ENCODE measurements at regions not wholly inside any gene's neighbourhood (a gene's known extent, or its start where the extent isn't known, plus 50 kb on each side); places are given as distances from the start of the nearest gene placed in this dataset.

DNA sequence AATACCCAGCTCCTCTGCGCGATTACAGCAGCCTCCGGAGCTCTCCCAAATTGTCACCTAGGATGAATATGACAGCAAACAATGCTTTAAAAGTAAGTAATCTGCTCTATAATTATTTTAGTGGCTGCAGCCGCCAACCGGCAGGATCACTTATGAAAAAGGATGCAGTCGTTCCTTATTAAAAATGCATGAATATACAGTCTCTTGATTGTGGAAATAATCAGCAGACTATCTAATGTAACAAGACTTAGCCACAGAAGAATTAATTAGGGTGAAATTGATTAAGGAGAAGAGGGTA is 50.6 kb upstream of the CALM2 start:
- no peak for TF ChIP-seq ZBTB7A (IDR thresholded peaks at IDR 0.05; ENCODE audit: low read depth)
- no peak for TF ChIP-seq TCF12 (IDR thresholded peaks at IDR 0.05; ENCODE audit: low read depth)
- TF ChIP-seq, protein P1, sequence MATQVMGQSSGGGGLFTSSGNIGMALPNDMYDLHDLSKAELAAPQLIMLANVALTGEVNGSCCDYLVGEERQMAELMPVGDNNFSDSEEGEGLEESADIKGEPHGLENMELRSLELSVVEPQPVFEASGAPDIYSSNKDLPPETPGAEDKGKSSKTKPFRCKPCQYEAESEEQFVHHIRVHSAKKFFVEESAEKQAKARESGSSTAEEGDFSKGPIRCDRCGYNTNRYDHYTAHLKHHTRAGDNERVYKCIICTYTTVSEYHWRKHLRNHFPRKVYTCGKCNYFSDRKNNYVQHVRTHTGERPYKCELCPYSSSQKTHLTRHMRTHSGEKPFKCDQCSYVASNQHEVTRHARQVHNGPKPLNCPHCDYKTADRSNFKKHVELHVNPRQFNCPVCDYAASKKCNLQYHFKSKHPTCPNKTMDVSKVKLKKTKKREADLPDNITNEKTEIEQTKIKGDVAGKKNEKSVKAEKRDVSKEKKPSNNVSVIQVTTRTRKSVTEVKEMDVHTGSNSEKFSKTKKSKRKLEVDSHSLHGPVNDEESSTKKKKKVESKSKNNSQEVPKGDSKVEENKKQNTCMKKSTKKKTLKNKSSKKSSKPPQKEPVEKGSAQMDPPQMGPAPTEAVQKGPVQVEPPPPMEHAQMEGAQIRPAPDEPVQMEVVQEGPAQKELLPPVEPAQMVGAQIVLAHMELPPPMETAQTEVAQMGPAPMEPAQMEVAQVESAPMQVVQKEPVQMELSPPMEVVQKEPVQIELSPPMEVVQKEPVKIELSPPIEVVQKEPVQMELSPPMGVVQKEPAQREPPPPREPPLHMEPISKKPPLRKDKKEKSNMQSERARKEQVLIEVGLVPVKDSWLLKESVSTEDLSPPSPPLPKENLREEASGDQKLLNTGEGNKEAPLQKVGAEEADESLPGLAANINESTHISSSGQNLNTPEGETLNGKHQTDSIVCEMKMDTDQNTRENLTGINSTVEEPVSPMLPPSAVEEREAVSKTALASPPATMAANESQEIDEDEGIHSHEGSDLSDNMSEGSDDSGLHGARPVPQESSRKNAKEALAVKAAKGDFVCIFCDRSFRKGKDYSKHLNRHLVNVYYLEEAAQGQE (IDR thresholded peaks at IDR 0.05; ENCODE audit: low read depth) = no peak
- no peak for TF ChIP-seq TEAD4 (IDR thresholded peaks at IDR 0.05)
- no peak for TF ChIP-seq FOXM1 (IDR thresholded peaks at IDR 0.05; ENCODE audit: borderline replicate concordance, low read depth)
- TF ChIP-seq, protein P2, sequence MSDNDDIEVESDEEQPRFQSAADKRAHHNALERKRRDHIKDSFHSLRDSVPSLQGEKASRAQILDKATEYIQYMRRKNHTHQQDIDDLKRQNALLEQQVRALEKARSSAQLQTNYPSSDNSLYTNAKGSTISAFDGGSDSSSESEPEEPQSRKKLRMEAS (IDR thresholded peaks at IDR 0.05) = no peak
- no peak for TF ChIP-seq TAF1 (IDR thresholded peaks at IDR 0.05; ENCODE audit: low read depth)
- no peak for TF ChIP-seq EP300 (IDR thresholded peaks at IDR 0.05; ENCODE audit: borderline replicate concordance)
- no peak for TF ChIP-seq RAD21 (IDR thresholded peaks at IDR 0.05; ENCODE audit: low read depth)
- no peak for TF ChIP-seq YY1 (IDR thresholded peaks at IDR 0.05; ENCODE audit: low read depth)
- TF ChIP-seq CEBPB (IDR thresholded peaks at IDR 0.05) = no peak
- no peak for TF ChIP-seq NFIC (IDR thresholded peaks at IDR 0.05)
- no peak for TF ChIP-seq EGR1 (IDR thresholded peaks at IDR 0.05)
- TF ChIP-seq, protein P3, sequence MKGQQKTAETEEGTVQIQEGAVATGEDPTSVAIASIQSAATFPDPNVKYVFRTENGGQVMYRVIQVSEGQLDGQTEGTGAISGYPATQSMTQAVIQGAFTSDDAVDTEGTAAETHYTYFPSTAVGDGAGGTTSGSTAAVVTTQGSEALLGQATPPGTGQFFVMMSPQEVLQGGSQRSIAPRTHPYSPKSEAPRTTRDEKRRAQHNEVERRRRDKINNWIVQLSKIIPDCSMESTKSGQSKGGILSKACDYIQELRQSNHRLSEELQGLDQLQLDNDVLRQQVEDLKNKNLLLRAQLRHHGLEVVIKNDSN (IDR thresholded peaks at IDR 0.05) = no peak
- no peak for TF ChIP-seq CREB1 (IDR thresholded peaks at IDR 0.05; ENCODE audit: low read depth)

DNA sequence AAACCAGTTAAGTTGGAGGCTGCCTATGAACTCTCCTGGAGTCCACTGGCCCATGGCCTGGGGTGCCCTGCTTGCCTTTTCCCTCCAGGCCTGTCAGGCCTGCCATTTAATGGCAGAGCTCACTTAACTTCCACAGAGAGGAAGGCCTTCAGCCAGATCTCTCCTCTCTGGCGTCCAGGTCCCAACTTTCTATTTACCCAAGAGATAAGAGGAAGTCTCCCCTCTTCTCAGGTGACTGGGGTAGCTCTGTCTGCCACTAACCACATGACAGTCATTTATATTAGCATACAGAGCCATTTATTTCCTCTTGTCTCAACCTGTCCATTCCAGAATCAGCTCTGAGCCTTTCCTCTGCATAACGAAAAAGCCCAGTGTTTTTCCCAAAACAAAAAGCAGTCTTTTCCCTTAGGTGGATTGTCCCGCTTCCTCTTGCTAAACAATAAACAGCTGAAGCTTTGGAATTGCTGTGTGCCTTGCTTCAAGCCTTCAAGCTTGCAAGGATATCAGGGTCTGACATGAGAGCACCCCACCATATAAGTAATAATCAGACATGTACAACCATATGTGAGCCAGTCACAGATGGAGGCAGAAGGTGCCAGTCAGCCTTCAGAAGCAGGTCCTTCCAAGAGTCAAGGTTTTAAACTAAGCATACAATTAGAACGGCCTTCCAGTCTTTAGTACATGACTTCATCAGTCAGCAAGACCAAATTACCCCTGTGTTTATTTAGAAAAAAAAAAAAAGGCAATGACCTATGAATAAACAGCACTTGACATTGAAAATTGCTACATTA is 50.0 kb upstream of the CALM2 start:
- TF ChIP-seq ZBTB7A (IDR thresholded peaks at IDR 0.05; ENCODE audit: low read depth) (no peak), EGR1 (IDR thresholded peaks at IDR 0.05) (no peak), YY1 (IDR thresholded peaks at IDR 0.05; ENCODE audit: low read depth) (no peak), TEAD4 (IDR thresholded peaks at IDR 0.05) (no peak), TAF1 (IDR thresholded peaks at IDR 0.05; ENCODE audit: low read depth) (no peak), FOXM1 (IDR thresholded peaks at IDR 0.05; ENCODE audit: borderline replicate concordance, low read depth) (no peak), NFIC (IDR thresholded peaks at IDR 0.05) (no peak), RAD21 (IDR thresholded peaks at IDR 0.05; ENCODE audit: low read depth) (no peak), EP300 (IDR thresholded peaks at IDR 0.05; ENCODE audit: borderline replicate concordance) (no peak), TCF12 (IDR thresholded peaks at IDR 0.05; ENCODE audit: low read depth) (no peak), CREB1 (IDR thresholded peaks at IDR 0.05; ENCODE audit: low read depth) (no peak)
- TF ChIP-seq, protein P3 (IDR thresholded peaks at IDR 0.05) = no peak
- TF ChIP-seq, protein P2 (IDR thresholded peaks at IDR 0.05) = no peak
- TF ChIP-seq, protein P1 (IDR thresholded peaks at IDR 0.05; ENCODE audit: low read depth) = no peak

Data from Ishikawa (cell line).